ENCODE measurements at regions not wholly inside any gene's neighbourhood (a gene's known extent, or its start where the extent isn't known, plus 50 kb on each side); places are given as distances from the start of the nearest gene placed in this dataset.

DNA sequence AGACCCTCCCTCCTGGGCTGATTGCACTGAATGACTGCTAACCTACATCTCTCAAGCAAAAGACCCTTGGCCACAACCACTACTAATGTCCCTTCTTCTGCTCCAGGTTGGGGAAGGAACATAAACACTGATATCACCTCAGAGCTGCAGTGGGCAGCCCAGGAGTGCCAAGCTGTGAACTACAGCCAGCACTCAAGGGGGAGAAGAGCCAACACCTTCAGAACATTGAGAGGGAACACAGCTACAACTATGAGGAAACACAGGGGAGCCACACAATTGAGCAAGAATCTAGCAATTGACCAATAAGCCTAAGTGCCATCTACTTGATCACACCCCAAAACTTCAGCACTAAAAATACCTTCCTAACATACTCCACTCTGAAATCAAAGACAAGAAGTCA, 222.8 kb downstream of the SPATA18 start:
- no peak for FAIRE-seq

More for the DNA sequence above, 222.8 kb downstream of the SPATA18 start:
- Histone ChIP-seq H3K79me2 (ENCODE audit: control insufficient read depth, insufficient read depth, low read length) (no peaks in the 10 kb centered on the region), H3K9me1 (ENCODE audit: control insufficient read depth, insufficient read depth, low read length) (no peaks in the 10 kb centered on the region), H2AFZ (ENCODE audit: low read depth, low read length) (no peak overlapping the region), H3K27me3 (ENCODE audit: control insufficient read depth in 2 of 2, insufficient read depth in 2 of 2, low read length in 2 of 2) (no peaks in the 10 kb centered on the region), H3K9ac (ENCODE audit: insufficient read depth in 1 of 2, low read depth in 2 of 2, low read length in 2 of 2) (no peak overlapping the region), H3K27ac (ENCODE audit: extremely low read depth, low read depth, low read length) (no peak overlapping the region), H3K36me3 (ENCODE audit: control insufficient read depth, insufficient read depth, low read length) (no peaks in the 10 kb centered on the region), H3K4me2 (ENCODE audit: insufficient read depth, low read length) (no peak overlapping the region), H4K20me1 (replicated peaks; ENCODE audit: control insufficient read depth, insufficient read depth, low read length) (no peaks in the 10 kb centered on the region), H3K4me1 (replicated peaks in 1 of 2; ENCODE audit: control insufficient read depth in 2 of 2, insufficient read depth in 2 of 2, low read length in 2 of 2) (no peaks in the 10 kb centered on the region), H3K4me3 (no peak overlapping the region), H3K9me3 (replicated peaks; ENCODE audit: control insufficient read depth, insufficient read depth, low read depth, low read length) (no peaks in the 10 kb centered on the region)
- ChIA-PET CTCF (ENCODE audit: low intra/inter-chr PET ratio) (no interaction called here), POLR2A (no interaction called here)
- DNase-seq (ENCODE audit: extremely low read depth in 1 of 4, low spot score in 3 of 4) (no peak), ATAC-seq (no peak)
- intact Hi-C loops (cut with micrococcal nuclease) (no loop called here), in situ Hi-C loops (cut with MboI) (no loop called here)
- BruUV-seq (replicated peaks): no TSS peak
- TF ChIP-seq ZZZ3 (IDR thresholded peaks at IDR 0.05) (no peak), PCBP1 (IDR thresholded peaks at IDR 0.05; ENCODE audit: low read depth, low read length, poor library complexity, severe bottlenecking) (no peak), EP300 (IDR thresholded peaks at IDR 0.05; ENCODE audit: low read length) (no peak), ZNF165 (CRISPR knock-in tag; IDR thresholded peaks at IDR 0.05; ENCODE audit: borderline replicate concordance) (no peak), ZNF140 (CRISPR knock-in tag; IDR thresholded peaks at IDR 0.05) (no peak), ZNF586 (CRISPR knock-in tag; conservative IDR thresholded peaks at IDR 0.05) (no peak), MAFK (IDR thresholded peaks at IDR 0.05; ENCODE audit: low read length) (no peak), BMI1 (IDR thresholded peaks at IDR 0.05; ENCODE audit: low read length) (no peak), ZNF668 (CRISPR knock-in tag; IDR thresholded peaks at IDR 0.05) (no peak), ZNF699 (CRISPR knock-in tag; IDR thresholded peaks at IDR 0.05; ENCODE audit: insufficient replicate concordance) (no peak), TAL1 (IDR thresholded peaks at IDR 0.05) (no peak), MED1 (CRISPR knock-in tag; IDR thresholded peaks at IDR 0.05; ENCODE audit: borderline replicate concordance) (no peak), CAMTA2 (CRISPR knock-in tag; conservative IDR thresholded peaks at IDR 0.05) (no peak), BDP1 (IDR thresholded peaks at IDR 0.05; ENCODE audit: insufficient read depth, insufficient read length) (no peak), MEF2A (IDR thresholded peaks at IDR 0.05; ENCODE audit: control insufficient read depth, low read depth, low read length) (no peak), ATF1 (CRISPR knock-in tag; IDR thresholded peaks at IDR 0.05) (no peak), ATF1 (tag; IDR thresholded peaks at IDR 0.05) (no peak)
- TF ChIP-seq, protein P1, sequence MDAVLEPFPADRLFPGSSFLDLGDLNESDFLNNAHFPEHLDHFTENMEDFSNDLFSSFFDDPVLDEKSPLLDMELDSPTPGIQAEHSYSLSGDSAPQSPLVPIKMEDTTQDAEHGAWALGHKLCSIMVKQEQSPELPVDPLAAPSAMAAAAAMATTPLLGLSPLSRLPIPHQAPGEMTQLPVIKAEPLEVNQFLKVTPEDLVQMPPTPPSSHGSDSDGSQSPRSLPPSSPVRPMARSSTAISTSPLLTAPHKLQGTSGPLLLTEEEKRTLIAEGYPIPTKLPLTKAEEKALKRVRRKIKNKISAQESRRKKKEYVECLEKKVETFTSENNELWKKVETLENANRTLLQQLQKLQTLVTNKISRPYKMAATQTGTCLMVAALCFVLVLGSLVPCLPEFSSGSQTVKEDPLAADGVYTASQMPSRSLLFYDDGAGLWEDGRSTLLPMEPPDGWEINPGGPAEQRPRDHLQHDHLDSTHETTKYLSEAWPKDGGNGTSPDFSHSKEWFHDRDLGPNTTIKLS (IDR thresholded peaks at IDR 0.05; ENCODE audit: borderline replicate concordance, low read depth): no peak
- TF ChIP-seq, protein P2, sequence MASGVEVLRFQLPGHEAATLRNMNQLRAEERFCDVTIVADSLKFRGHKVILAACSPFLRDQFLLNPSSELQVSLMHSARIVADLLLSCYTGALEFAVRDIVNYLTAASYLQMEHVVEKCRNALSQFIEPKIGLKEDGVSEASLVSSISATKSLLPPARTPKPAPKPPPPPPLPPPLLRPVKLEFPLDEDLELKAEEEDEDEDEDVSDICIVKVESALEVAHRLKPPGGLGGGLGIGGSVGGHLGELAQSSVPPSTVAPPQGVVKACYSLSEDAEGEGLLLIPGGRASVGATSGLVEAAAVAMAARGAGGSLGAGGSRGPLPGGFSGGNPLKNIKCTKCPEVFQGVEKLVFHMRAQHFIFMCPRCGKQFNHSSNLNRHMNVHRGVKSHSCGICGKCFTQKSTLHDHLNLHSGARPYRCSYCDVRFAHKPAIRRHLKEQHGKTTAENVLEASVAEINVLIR (CRISPR knock-in tag; IDR thresholded peaks at IDR 0.05): no peak
- TF ChIP-seq, protein P3, sequence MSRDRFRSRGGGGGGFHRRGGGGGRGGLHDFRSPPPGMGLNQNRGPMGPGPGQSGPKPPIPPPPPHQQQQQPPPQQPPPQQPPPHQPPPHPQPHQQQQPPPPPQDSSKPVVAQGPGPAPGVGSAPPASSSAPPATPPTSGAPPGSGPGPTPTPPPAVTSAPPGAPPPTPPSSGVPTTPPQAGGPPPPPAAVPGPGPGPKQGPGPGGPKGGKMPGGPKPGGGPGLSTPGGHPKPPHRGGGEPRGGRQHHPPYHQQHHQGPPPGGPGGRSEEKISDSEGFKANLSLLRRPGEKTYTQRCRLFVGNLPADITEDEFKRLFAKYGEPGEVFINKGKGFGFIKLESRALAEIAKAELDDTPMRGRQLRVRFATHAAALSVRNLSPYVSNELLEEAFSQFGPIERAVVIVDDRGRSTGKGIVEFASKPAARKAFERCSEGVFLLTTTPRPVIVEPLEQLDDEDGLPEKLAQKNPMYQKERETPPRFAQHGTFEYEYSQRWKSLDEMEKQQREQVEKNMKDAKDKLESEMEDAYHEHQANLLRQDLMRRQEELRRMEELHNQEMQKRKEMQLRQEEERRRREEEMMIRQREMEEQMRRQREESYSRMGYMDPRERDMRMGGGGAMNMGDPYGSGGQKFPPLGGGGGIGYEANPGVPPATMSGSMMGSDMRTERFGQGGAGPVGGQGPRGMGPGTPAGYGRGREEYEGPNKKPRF (IDR thresholded peaks at IDR 0.05; ENCODE audit: low read depth, low read length): no peak
